ENCODE measurements at regions not wholly inside any gene's neighbourhood (a gene's known extent, or its start where the extent isn't known, plus 50 kb on each side); places are given as distances from the start of the nearest gene placed in this dataset.

DNA sequence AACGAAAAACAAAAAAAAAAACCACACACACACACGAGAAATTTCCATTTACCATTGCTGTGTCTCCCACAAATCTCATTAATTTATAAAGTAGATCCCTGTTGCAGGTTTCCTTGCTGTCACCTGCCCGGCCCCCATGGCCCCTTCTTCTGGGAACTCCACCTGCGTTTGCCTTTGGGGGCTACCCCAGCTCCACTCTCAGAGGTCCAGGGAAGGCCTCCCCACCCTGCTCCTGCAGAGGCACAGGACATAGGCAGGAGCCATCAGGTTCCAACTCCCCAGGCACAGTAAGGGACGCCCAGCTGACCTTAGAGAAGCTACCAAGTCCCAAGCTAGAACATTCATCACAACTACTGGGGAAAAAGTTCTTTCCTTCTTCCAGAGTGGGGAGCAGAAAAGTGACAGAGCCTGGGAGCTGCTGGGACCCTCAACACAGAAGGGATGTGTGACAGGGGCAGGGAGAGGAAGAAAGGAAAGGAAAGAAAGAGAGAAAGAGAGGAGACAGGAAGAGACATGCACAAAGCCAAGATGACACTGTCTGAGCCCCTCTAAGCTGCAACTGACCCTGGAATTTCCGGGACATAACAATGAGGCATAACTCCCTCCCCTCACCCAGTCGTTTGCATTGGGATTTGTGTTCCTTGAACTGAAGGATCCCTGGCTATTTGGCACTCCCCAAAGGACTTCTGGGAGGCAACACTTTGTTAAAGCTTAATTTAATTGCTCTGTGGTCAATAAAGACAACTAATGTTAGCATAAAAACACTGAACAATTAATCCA, 175.7 kb downstream of the SHANK2 start:
- no peaks in the 10 kb centered on the region; the same call in 1 of the 2 replicates for H3K4me1 ChIP-seq (ENCODE audit: control insufficient read depth, insufficient read depth, low read length)
- no peak overlapping the region for H3K27ac ChIP-seq (ENCODE audit: low read depth, low read length)

DNA sequence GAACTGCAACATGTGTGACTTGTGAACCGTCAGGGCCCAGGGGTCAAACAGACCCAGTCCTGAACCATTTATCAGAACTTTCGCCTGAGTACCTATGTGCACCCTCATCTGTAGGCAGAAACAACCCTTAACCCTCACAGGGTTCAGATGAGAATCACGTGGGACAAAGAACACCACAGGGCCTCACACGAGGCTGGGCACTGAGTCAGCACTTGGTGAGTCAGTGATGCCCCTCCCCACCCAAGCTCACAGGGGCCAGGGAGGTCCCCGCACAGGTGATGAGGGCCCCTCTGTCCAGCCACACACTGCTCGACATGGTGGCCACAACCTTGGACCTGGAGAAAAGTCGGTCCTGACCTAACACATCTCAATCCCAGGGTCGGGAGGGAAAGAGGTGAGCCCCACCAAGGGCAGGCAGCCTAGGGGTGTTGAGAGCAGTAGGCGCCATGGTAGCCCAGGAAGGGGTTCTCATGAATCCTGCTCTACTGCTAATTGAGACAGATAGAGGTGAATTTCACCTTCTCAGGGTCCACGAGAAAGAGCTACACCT, 176.4 kb downstream of the SHANK2 start:
- H3K4me3 ChIP-seq (ENCODE audit: low read depth, low read length), result no peak overlapping the region
- H3K36me3 ChIP-seq (ENCODE audit: control insufficient read depth, insufficient read depth, low read length), result no peaks in the 10 kb centered on the region
- H3K9ac ChIP-seq (ENCODE audit: low read length), result no peak overlapping the region
- no peaks in the 10 kb centered on the region; the same call in 1 of the 2 replicates for H3K4me1 ChIP-seq (ENCODE audit: control insufficient read depth, insufficient read depth, low read length)
- no peak overlapping the region for H3K27ac ChIP-seq (ENCODE audit: low read depth, low read length)
- H3K9me3 ChIP-seq (ENCODE audit: control insufficient read depth, insufficient read depth, low read depth, low read length), result peaks cover 6% of the 10 kb centered on the region; the same call in 1 of the 2 replicates
- no peaks in the 10 kb centered on the region for H3K27me3 ChIP-seq (ENCODE audit: control insufficient read depth, insufficient read depth, low read length)

More for the DNA sequence above, 175.7 kb downstream of the SHANK2 start:
- H3K36me3 ChIP-seq (ENCODE audit: control insufficient read depth, insufficient read depth, low read length), result no peaks in the 10 kb centered on the region
- H3K27me3 ChIP-seq (ENCODE audit: control insufficient read depth, insufficient read depth, low read length), result no peaks in the 10 kb centered on the region
- no peak overlapping the region for H3K4me3 ChIP-seq (ENCODE audit: low read depth, low read length)
- H3K9ac ChIP-seq (ENCODE audit: low read length), result no peak overlapping the region
- H3K9me3 ChIP-seq (ENCODE audit: control insufficient read depth, insufficient read depth, low read depth, low read length), result peaks cover 6% of the 10 kb centered on the region; the same call in 1 of the 2 replicates

GRCh38 chr11:71075116-71075720, 177.2 kb downstream of the SHANK2 start:
- no peak overlapping the region for H3K9ac ChIP-seq (ENCODE audit: low read length)
- H3K4me1 ChIP-seq (ENCODE audit: control insufficient read depth, insufficient read depth, low read length), result no peaks in the 10 kb centered on the region; the same call in 1 of the 2 replicates
- no peak overlapping the region for H3K27ac ChIP-seq (ENCODE audit: low read depth, low read length)
- no peaks in the 10 kb centered on the region for H3K27me3 ChIP-seq (ENCODE audit: control insufficient read depth, insufficient read depth, low read length)
- H3K4me3 ChIP-seq (ENCODE audit: low read depth, low read length), result no peak overlapping the region
- H3K9me3 ChIP-seq (ENCODE audit: control insufficient read depth, insufficient read depth, low read depth, low read length), result peaks cover 6% of the 10 kb centered on the region; the same call in 1 of the 2 replicates
- H3K36me3 ChIP-seq (ENCODE audit: control insufficient read depth, insufficient read depth, low read length), result no peaks in the 10 kb centered on the region

- H3K9me3 ChIP-seq (ENCODE audit: control insufficient read depth, insufficient read depth, low read depth, low read length), result peaks cover 8% of the 10 kb centered on the region; the same call in 1 of the 2 replicates
- H3K27me3 ChIP-seq (ENCODE audit: control insufficient read depth, insufficient read depth, low read length), result no peaks in the 10 kb centered on the region
- no peak overlapping the region for H3K4me3 ChIP-seq (ENCODE audit: low read depth, low read length)
Measured at GRCh38 chr11:71071736-71072509, 180.5 kb downstream of the SHANK2 start.

DNA sequence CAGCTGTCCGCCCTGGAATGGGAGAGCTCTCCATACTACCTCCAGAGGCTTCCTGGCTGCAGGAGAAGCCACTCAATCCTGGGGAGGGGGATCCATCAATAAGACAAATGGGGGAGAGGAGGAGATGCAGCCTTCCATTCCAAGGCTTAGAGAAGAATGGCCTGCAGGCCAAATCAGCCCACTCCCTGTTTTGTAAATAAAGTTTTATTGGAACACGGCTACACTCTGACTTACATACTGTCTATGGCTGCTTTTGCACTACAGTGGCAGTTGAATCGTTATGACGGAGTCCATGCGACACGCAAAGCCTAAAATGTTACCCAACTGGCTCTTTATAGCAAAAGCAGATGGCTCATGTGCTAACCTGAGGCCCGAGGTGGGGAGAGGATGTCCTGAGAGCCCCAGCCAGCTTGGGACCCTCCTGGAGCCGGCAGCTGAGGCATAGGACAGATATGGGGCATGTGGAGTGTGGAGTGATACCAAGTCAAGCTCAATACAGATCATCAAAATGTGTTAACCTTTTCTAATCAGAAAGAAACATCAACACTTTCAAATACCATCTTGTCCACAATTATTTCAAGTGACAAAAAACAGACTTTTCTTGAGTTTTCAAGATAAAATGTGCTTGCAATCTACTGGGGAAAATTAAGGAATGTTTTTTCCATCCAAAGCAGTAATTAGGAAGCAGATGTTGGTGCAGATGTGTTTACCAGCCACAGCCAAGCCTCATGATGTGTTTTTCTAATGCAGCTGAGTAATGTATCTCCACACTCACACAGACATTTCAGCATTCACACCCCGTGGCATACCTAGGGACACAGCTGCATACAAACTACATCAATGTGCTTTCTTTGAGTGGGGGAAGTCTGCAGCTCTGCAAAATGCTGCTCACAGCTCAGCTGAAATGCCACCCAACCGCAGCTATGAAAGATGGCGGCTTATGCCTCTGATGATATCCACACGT, 181.6 kb downstream of the SHANK2 start:
- Histone ChIP-seq H3K27me3 (ENCODE audit: control insufficient read depth, insufficient read depth, low read length) (no peaks in the 10 kb centered on the region), H3K4me3 (ENCODE audit: low read depth, low read length) (no peak overlapping the region), H3K9ac (ENCODE audit: low read length) (no peak overlapping the region), H3K4me1 (ENCODE audit: control insufficient read depth, insufficient read depth, low read length) (no peaks in the 10 kb centered on the region; the same call in 1 of the 2 replicates), H3K9me3 (ENCODE audit: control insufficient read depth, insufficient read depth, low read depth, low read length) (peaks cover 8% of the 10 kb centered on the region; the same call in 1 of the 2 replicates), H3K36me3 (ENCODE audit: control insufficient read depth, insufficient read depth, low read length) (no peaks in the 10 kb centered on the region), H3K27ac (ENCODE audit: low read depth, low read length) (no peak overlapping the region)

More at GRCh38 chr11:71071736-71072509, 180.5 kb downstream of the SHANK2 start:
- Histone ChIP-seq H3K36me3 (ENCODE audit: control insufficient read depth, insufficient read depth, low read length) (no peaks in the 10 kb centered on the region), H3K9ac (ENCODE audit: low read length) (no peak overlapping the region), H3K4me1 (ENCODE audit: control insufficient read depth, insufficient read depth, low read length) (no peaks in the 10 kb centered on the region; the same call in 1 of the 2 replicates), H3K27ac (ENCODE audit: low read depth, low read length) (no peak overlapping the region)

DNA sequence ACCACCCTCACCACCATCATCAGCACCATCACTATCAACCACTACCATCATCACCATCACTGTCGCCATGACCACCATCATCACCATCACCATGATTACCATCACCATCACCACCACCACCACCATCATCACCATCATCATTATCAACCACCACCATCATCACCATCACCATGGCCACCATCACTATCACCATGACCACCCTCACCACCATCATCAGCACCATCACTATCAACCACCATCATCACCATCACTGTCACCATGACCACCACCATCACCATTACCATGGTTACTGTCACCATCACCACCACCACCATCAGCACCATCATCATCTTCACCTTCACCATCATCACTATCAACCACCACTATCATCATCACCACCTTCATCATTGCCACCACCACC, 183.4 kb downstream of the SHANK2 start:
- Histone ChIP-seq H3K27ac (ENCODE audit: low read depth, low read length) (no peak overlapping the region), H3K4me3 (ENCODE audit: low read depth, low read length) (no peak overlapping the region), H3K9ac (ENCODE audit: low read length) (no peak overlapping the region), H3K27me3 (ENCODE audit: control insufficient read depth, insufficient read depth, low read length) (no peaks in the 10 kb centered on the region), H3K4me1 (ENCODE audit: control insufficient read depth, insufficient read depth, low read length) (no peaks in the 10 kb centered on the region), H3K9me3 (ENCODE audit: control insufficient read depth, insufficient read depth, low read depth, low read length) (peaks cover 8% of the 10 kb centered on the region; the same call in 1 of the 2 replicates), H3K36me3 (ENCODE audit: control insufficient read depth, insufficient read depth, low read length) (no peaks in the 10 kb centered on the region)

DNA sequence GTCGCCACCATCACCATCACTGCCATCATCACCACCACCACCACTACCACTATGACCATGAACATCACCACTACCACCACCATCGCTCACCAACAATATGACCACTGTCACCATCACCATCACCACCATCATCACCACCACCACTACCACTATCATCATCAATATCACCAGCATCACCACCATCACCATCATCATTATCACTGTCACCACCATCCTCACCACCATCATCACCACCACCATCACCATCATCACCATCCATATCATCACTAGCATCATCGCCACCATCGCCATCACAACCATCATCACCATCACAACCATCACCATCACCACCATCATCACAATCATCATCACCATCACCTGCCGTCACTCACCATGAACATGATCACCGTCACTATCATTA, 184.6 kb downstream of the SHANK2 start:
- peaks cover 8% of the 10 kb centered on the region; the same call in 1 of the 2 replicates for H3K9me3 ChIP-seq (ENCODE audit: control insufficient read depth, insufficient read depth, low read depth, low read length)
- no peak overlapping the region for H3K9ac ChIP-seq (ENCODE audit: low read length)
- H3K27ac ChIP-seq (ENCODE audit: low read depth, low read length), result no peak overlapping the region
- no peaks in the 10 kb centered on the region for H3K27me3 ChIP-seq (ENCODE audit: control insufficient read depth, insufficient read depth, low read length)
- no peaks in the 10 kb centered on the region for H3K36me3 ChIP-seq (ENCODE audit: control insufficient read depth, insufficient read depth, low read length)
- no peak overlapping the region for H3K4me3 ChIP-seq (ENCODE audit: low read depth, low read length)
- H3K4me1 ChIP-seq (ENCODE audit: control insufficient read depth, insufficient read depth, low read length), result no peaks in the 10 kb centered on the region

DNA sequence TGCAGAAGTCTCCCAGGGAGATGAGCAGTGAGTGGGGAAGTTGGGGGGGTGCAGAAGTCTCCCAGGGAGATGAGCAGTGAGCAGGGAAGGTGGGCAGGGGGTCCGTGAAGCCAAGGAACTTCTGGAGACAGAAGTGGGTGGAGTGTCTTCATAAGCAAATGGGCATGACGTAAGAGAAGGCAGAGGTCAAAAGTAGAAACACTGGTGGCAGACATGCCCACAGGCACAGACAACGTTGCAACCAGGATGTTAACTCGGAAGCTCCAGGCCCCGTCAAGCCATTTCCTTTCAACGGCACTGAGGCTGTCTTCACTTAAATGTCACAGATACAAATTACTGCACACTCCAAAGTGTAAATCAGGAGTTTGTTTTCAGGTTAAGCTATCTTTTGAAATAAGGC, 186.1 kb downstream of the SHANK2 start:
- no peak overlapping the region for H3K4me3 ChIP-seq (ENCODE audit: low read depth, low read length)
- no peak overlapping the region for H3K27ac ChIP-seq (ENCODE audit: low read depth, low read length)
- H3K27me3 ChIP-seq (ENCODE audit: control insufficient read depth, insufficient read depth, low read length), result no peaks in the 10 kb centered on the region
- no peaks in the 10 kb centered on the region for H3K36me3 ChIP-seq (ENCODE audit: control insufficient read depth, insufficient read depth, low read length)
- no peaks in the 10 kb centered on the region for H3K4me1 ChIP-seq (ENCODE audit: control insufficient read depth, insufficient read depth, low read length)
- H3K9ac ChIP-seq (ENCODE audit: low read length), result no peak overlapping the region
- H3K9me3 ChIP-seq (ENCODE audit: control insufficient read depth, insufficient read depth, low read depth, low read length), result peaks cover 8% of the 10 kb centered on the region; the same call in 1 of the 2 replicates

GRCh38 chr11:71065841-71066240, 186.5 kb downstream of the SHANK2 start:
- Histone ChIP-seq H3K9me3 (ENCODE audit: control insufficient read depth, insufficient read depth, low read depth, low read length) (peaks cover 8% of the 10 kb centered on the region; the same call in 1 of the 2 replicates), H3K9ac (ENCODE audit: low read length) (no peak overlapping the region), H3K4me3 (ENCODE audit: low read depth, low read length) (no peak overlapping the region), H3K27ac (ENCODE audit: low read depth, low read length) (no peak overlapping the region), H3K4me1 (ENCODE audit: control insufficient read depth, insufficient read depth, low read length) (no peaks in the 10 kb centered on the region), H3K27me3 (ENCODE audit: control insufficient read depth, insufficient read depth, low read length) (no peaks in the 10 kb centered on the region), H3K36me3 (ENCODE audit: control insufficient read depth, insufficient read depth, low read length) (no peaks in the 10 kb centered on the region)
